Neural crest cell (in vitro differentiated cells): ENCODE measurements at regions not wholly inside any gene's neighbourhood (a gene's known extent, or its start where the extent isn't known, plus 50 kb on each side); places are given as distances from the start of the nearest gene placed in this dataset.

Experiments used
- DNase-seq: peaks from one replicate; pipeline ENCODE4 v3.0.0; 2021; ENCODE audit warnings: low read depth, mixed read lengths, low spot score
- H3K27ac Mint-ChIP-seq: one replicate; pipeline ENCODE4 v1.8.0; 2021; ENCODE audit warnings: mild to moderate bottlenecking, mixed read lengths; ENCODE audit not compliant: unreplicated experiment
- H3K27me3 Mint-ChIP-seq: 2 replicates; pipeline ENCODE4 v1.8.0; 2021; ENCODE audit warnings: low read depth, mild to moderate bottlenecking, mixed read lengths
- H3K36me3 Mint-ChIP-seq: 2 replicates; pipeline ENCODE4 v1.8.0; 2021; ENCODE audit warnings: low read depth, mild to moderate bottlenecking, mixed read lengths
- H3K4me1 Mint-ChIP-seq: 2 replicates; pipeline ENCODE4 v1.8.0; 2021; ENCODE audit warnings: mixed read lengths
- H3K4me3 Mint-ChIP-seq: one replicate; pipeline ENCODE4 v1.8.0; 2021; ENCODE audit warnings: mild to moderate bottlenecking, mixed read lengths
- H3K9me3 Mint-ChIP-seq: 2 replicates; pipeline ENCODE4 v1.8.0; 2021; ENCODE audit warnings: mixed read lengths
- CTCF ChIP-seq: fragments of 200-600 bp; sonication (generic); conservative IDR thresholded peaks from 2 replicates; pipeline ENCODE4 v1.5.0; 2021; ENCODE audit warnings: antibody characterized with exemption, mild to moderate bottlenecking

GRCh38 chr7:137080516-137081203 is 212.2 kb downstream of the CHRM2 start:
- no peak for DNase-seq
- no peak overlapping the region for H3K27ac Mint-ChIP-seq
- TF ChIP-seq CTCF = no peak
- H3K27me3 Mint-ChIP-seq = no peaks in the 10 kb centered on the region
- H3K36me3 Mint-ChIP-seq = no peaks in the 10 kb centered on the region
- H3K9me3 Mint-ChIP-seq = peaks cover 4% of the 10 kb centered on the region
- H3K4me1 Mint-ChIP-seq = no peaks in the 10 kb centered on the region
- no peak overlapping the region for H3K4me3 Mint-ChIP-seq

GRCh38 chr7:137078781-137079180 is 210.3 kb downstream of the CHRM2 start:
- peaks cover 4% of the 10 kb centered on the region for H3K9me3 Mint-ChIP-seq
- H3K4me1 Mint-ChIP-seq = no peaks in the 10 kb centered on the region
- no peak for DNase-seq
- H3K4me3 Mint-ChIP-seq = no peak overlapping the region
- H3K27ac Mint-ChIP-seq = no peak overlapping the region
- H3K36me3 Mint-ChIP-seq = no peaks in the 10 kb centered on the region
- no peak for TF ChIP-seq CTCF
- no peaks in the 10 kb centered on the region for H3K27me3 Mint-ChIP-seq

DNA sequence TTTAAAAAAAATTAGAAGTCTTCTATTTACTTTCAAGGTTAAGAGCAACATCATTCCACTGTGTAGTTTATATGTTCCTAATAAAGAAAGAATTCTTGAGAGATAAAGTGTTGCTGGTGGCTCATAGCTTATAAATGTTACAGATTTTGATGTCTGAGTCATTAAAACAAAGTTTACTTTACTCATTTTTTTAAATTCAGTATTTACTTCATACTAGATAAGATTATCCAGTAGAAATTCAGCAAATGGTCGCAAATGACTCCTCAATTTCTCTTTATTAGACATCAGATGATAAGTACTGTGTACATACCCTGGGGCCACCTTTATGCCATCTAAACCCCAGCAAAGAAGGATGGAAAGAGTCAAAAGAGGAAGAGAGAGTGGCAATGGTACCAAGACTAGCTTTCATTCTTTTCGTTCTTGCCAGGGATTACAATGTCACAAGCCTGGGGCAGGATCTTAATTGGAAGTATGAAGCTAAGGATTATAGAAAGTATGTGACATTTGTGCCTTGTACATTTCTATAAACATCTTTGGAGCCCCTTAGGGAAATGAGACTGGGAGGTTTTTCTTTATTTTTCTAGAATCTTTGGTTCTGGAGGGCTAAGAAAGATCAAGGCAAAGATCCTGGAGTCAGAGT is 206.1 kb downstream of the CHRM2 start:
- Mint-ChIP-seq H3K4me1 (no peaks in the 10 kb centered on the region), H3K27ac (no peak overlapping the region), H3K36me3 (no peaks in the 10 kb centered on the region), H3K27me3 (no peaks in the 10 kb centered on the region), H3K4me3 (no peak overlapping the region), H3K9me3 (peaks cover 4% of the 10 kb centered on the region)
- DNase-seq = no peak
- TF ChIP-seq CTCF = no peak

- H3K27ac Mint-ChIP-seq = no peak overlapping the region
Measured at GRCh38 chr7:137073571-137074325, 205.3 kb downstream of the CHRM2 start.

More at GRCh38 chr7:137073571-137074325, 205.3 kb downstream of the CHRM2 start:
- Mint-ChIP-seq H3K27me3 (no peaks in the 10 kb centered on the region), H3K4me1 (no peaks in the 10 kb centered on the region), H3K36me3 (no peaks in the 10 kb centered on the region), H3K9me3 (peaks cover under 1% of the 10 kb centered on the region), H3K4me3 (no peak overlapping the region)
- TF ChIP-seq CTCF = no peak
- no peak for DNase-seq
